ENCODE measurements at regions not wholly inside any gene's neighbourhood (a gene's known extent, or its start where the extent isn't known, plus 50 kb on each side); places are given as distances from the start of the nearest gene placed in this dataset.

GRCh38 chr2:188091220-188091619 lies 200.5 kb upstream of the GULP1 start:
- in situ Hi-C loops (cut with MboI; ENCODE audit: low sequenced_read_pairs): no loop called here
- POLR2A ChIA-PET (ENCODE audit: unreplicated experiment): no interaction called here
- Histone ChIP-seq H2BK120ac (ENCODE audit: low read depth, low read length) (no peak overlapping the region), H2AK5ac (ENCODE audit: low read depth, low read length) (no peak overlapping the region), H2BK5ac (ENCODE audit: low read depth, low read length, poor library complexity, severe bottlenecking) (no peak overlapping the region), H3K4me1 (ENCODE audit: control insufficient read depth, insufficient read depth, low read length) (no peaks in the 10 kb centered on the region), H3K4ac (ENCODE audit: low read depth, low read length) (no peak overlapping the region), H3K4me3 (ENCODE audit: insufficient read depth, low read depth, low read length) (no peak overlapping the region), H4K91ac (ENCODE audit: insufficient read depth, low read depth, low read length) (no peak overlapping the region), H3K36me3 (ENCODE audit: control insufficient read depth, insufficient read depth, low read length) (no peaks in the 10 kb centered on the region), H3K79me1 (ENCODE audit: low read depth in 1 of 2, low read length in 2 of 2) (no peaks in the 10 kb centered on the region), H3K9me3 (ENCODE audit: control insufficient read depth, insufficient read depth, low read length) (peaks cover 2% of the 10 kb centered on the region; the same call in 1 of the 2 replicates), H3K4me2 (ENCODE audit: low read depth, low read length) (no peak overlapping the region), H3K56ac (ENCODE audit: extremely low read depth, insufficient read depth, low read length) (no peak overlapping the region), H3K23ac (ENCODE audit: low read depth, low read length) (no peak overlapping the region), H2BK20ac (ENCODE audit: low read depth, low read length) (no peak overlapping the region), H4K8ac (ENCODE audit: low read depth in 2 of 2, low read length in 2 of 2) (no peak overlapping the region), H3K9ac (ENCODE audit: low read depth, low read length) (no peak overlapping the region), H2AK9ac (replicated peaks; ENCODE audit: low read depth, low read length, poor library complexity) (no peak overlapping the region), H2BK15ac (ENCODE audit: low read depth, low read length) (no peak overlapping the region), H3K27me3 (ENCODE audit: control insufficient read depth, insufficient read depth, low read length) (no peaks in the 10 kb centered on the region), H3K27ac (ENCODE audit: insufficient read depth, low read length) (no peak overlapping the region), H4K5ac (ENCODE audit: low read depth, low read length) (no peak overlapping the region), H3K14ac (replicated peaks; ENCODE audit: low read depth, low read length) (no peak overlapping the region), H4K20me1 (ENCODE audit: insufficient read depth, low read length) (no peaks in the 10 kb centered on the region), H3K18ac (ENCODE audit: low read depth, low read length) (no peak overlapping the region), H3K9me1 (ENCODE audit: insufficient read depth, low read length) (no peaks in the 10 kb centered on the region), H2AFZ (replicated peaks; ENCODE audit: low read length, poor library complexity) (no peak overlapping the region)
- intact Hi-C loops (cut with micrococcal nuclease): no loop called here
- BruUV-seq (replicated peaks): no TSS peak
- no peak for DNase-seq
- dilution Hi-C loops (cut with HindIII; ENCODE audit: low sequenced_read_pairs, unreplicated experiment): no loop called here
- ATAC-seq (ENCODE audit: low read depth): no peak
- CTCF ChIA-PET: interaction anchor here (0.5 to 1.4 kb wide), 3 partner anchors 15 to 579 kb away, joined by 3 to 4 read pairs (median 4); no protein-coding TSS in a partner anchor
- TF ChIP-seq BHLHE40 (IDR thresholded peaks at IDR 0.05; ENCODE audit: low read depth, low read length) (no peak), MAZ (IDR thresholded peaks at IDR 0.05; ENCODE audit: borderline replicate concordance, low read depth, low read length) (no peak), MXI1 (IDR thresholded peaks at IDR 0.05; ENCODE audit: borderline replicate concordance, low read depth, low read length) (no peak), RAD21 (IDR thresholded peaks at IDR 0.05; ENCODE audit: low read length) (no peak), RCOR1 (IDR thresholded peaks at IDR 0.05; ENCODE audit: insufficient replicate concordance, low read length) (no peak), ELK1 (IDR thresholded peaks at IDR 0.05; ENCODE audit: borderline replicate concordance, low read depth, low read length) (no peak), CTCF (conservative IDR thresholded peaks at IDR 0.05; ENCODE audit: low read depth, low read length) (no peak), SMC3 (IDR thresholded peaks at IDR 0.05; ENCODE audit: low read depth, low read length) (no peak), POLR2A (IDR thresholded peaks at IDR 0.05; ENCODE audit: low read depth, low read length) (no peak), FOS (IDR thresholded peaks at IDR 0.05; ENCODE audit: low read depth, low read length) (no peak)
